Erythroblast (primary cell): ENCODE measurements at regions not wholly inside any gene's neighbourhood (a gene's known extent, or its start where the extent isn't known, plus 50 kb on each side); places are given as distances from the start of the nearest gene placed in this dataset.

Experiments used
- GATA1 ChIP-seq: IDR thresholded peaks from 2 replicates; pipeline ENCODE4 v1.6.1; 2011; ENCODE audit warnings: low read depth, mild to moderate bottlenecking, control low read depth, low read length, moderate library complexity
- POLR2A ChIP-seq: IDR thresholded peaks from 2 replicates; pipeline ENCODE4 v1.6.1; 2011; ENCODE audit warnings: mild to moderate bottlenecking, low read length

GRCh38 chr4:116638592-116638991 lies 446.8 kb downstream of the TRAM1L1 start:
- TF ChIP-seq POLR2A (no peak), GATA1 (no peak)
